ENCODE measurements at regions not wholly inside any gene's neighbourhood (a gene's known extent, or its start where the extent isn't known, plus 50 kb on each side); places are given as distances from the start of the nearest gene placed in this dataset.
"Not testable (repeated sequence)": the region's sequence is repeated elsewhere in the genome, so short reads cannot be mapped to it uniquely, and the experiment has no call there.

DNA sequence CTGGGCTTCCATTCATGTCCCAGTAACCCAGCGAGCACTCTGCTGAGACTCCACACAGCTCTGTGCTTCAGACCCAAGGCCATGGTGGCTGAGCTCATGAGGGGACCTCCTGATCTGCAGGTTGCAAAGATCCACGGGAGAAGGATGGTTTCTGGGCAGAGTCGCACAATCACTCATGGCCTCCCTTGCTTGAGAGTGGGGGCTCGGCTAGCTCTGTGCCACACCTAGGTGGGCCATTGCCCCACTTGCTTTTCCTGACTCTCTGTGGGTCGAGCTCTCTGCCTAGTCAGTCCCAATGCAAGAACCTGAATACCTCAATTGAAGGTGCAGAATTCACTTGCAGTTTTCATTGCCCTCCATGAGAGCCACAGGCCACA lies 3958.4 kb upstream of the OR11H1 start:
- not testable (repeated sequence) for TF ChIP-seq POLR2A (IDR thresholded peaks at IDR 0.05)
- TF ChIP-seq, protein P1, sequence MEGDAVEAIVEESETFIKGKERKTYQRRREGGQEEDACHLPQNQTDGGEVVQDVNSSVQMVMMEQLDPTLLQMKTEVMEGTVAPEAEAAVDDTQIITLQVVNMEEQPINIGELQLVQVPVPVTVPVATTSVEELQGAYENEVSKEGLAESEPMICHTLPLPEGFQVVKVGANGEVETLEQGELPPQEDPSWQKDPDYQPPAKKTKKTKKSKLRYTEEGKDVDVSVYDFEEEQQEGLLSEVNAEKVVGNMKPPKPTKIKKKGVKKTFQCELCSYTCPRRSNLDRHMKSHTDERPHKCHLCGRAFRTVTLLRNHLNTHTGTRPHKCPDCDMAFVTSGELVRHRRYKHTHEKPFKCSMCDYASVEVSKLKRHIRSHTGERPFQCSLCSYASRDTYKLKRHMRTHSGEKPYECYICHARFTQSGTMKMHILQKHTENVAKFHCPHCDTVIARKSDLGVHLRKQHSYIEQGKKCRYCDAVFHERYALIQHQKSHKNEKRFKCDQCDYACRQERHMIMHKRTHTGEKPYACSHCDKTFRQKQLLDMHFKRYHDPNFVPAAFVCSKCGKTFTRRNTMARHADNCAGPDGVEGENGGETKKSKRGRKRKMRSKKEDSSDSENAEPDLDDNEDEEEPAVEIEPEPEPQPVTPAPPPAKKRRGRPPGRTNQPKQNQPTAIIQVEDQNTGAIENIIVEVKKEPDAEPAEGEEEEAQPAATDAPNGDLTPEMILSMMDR (IDR thresholded peaks at IDR 0.05) = not testable (repeated sequence)
